K562 (cell line): ENCODE measurements at regions not wholly inside any gene's neighbourhood (a gene's known extent, or its start where the extent isn't known, plus 50 kb on each side); places are given as distances from the start of the nearest gene placed in this dataset.

ENCODE experiments used
- ATAC-seq: fragments of 200-7000 bp; cut with Tn5 transposase; 3 replicates; pipeline ENCODE4 v1.9.1; 2020; ENCODE audit warnings: moderate library complexity
- BruUV-seq: library from RNA; stranded (reverse); fragments of 400-500 nt; replicated peaks from 2 replicates; lab custom pipeline; 2021; lab: Mats Ljungman, UMichigan
- CTCF ChIA-PET: fragments of 300-600 bp; formaldehyde crosslinking; extraction: SDS; loops from one replicate; lab custom pipeline; 2021; ENCODE audit warnings: low intra/inter-chr PET ratio; lab: Yijun Ruan, JAX
- POLR2A ChIA-PET: fragments of 300-600, 350-650 bp; sonication (Branson Sonifier 250); formaldehyde crosslinking; extraction: SDS; loops from one replicate; lab custom pipeline; 2021; ENCODE audit warnings: antibody characterized with exemption, inconsistent platforms; lab: Yijun Ruan, JAX
- DNase-seq, 4 experiments: peaks; one replicate each; pipeline versions ENCODE4 v3.0.0 to v3.0.0-alpha.2; 2011 to 2018; ENCODE audit warnings: low spot score in 3 of 4, mixed read lengths in 3 of 4; ENCODE audit errors: extremely low read depth in 1 of 4
- FAIRE-seq: peaks from 2 replicates; lab custom pipeline; 2011; peaks lifted over from hg19 to GRCh38; lab: Jason Lieb, UNC
- H2AFZ ChIP-seq: 2 replicates; pipeline ENCODE4 v1.6.0; 2011; ENCODE audit warnings: low read depth, low read length, control low read depth, inconsistent platforms
- H3K27ac ChIP-seq: fragments of 200-600 bp; 3 replicates; pipeline ENCODE4 v1.8.0; 2011; ENCODE audit warnings: low read depth, mild to moderate bottlenecking, control low read depth, inconsistent platforms, low read length, moderate library complexity, mixed read lengths; ENCODE audit errors: extremely low read depth
- H3K27me3 ChIP-seq, 2 experiments: fragments of 300-600 bp in 1 of 2; 2 replicates in 1 of 2; 3 replicates in 1 of 2; pipeline versions ENCODE4 v1.6.0 to v1.8.0; 2011; ENCODE audit warnings: inconsistent platforms in 2 of 2, low read length in 2 of 2, mild to moderate bottlenecking in 1 of 2, mixed read lengths in 1 of 2, moderate library complexity in 1 of 2; ENCODE audit not compliant: control insufficient read depth in 2 of 2, insufficient read depth in 2 of 2
- H3K36me3 ChIP-seq: fragments of 300-600 bp; 3 replicates; pipeline ENCODE4 v1.8.0; 2011; ENCODE audit warnings: mild to moderate bottlenecking, low read length, inconsistent platforms; ENCODE audit not compliant: control insufficient read depth, insufficient read depth
- H3K4me1 ChIP-seq, 2 experiments: fragments of 200-600 bp in 1 of 2; replicated peaks in 1 of 2; 2 replicates in 1 of 2; 3 replicates in 1 of 2; pipeline versions ENCODE4 v1.5.1 to v1.8.0; 2011; ENCODE audit warnings: inconsistent platforms in 2 of 2, low read length in 2 of 2, mild to moderate bottlenecking in 1 of 2, mixed read lengths in 1 of 2, moderate library complexity in 1 of 2; ENCODE audit not compliant: control insufficient read depth in 2 of 2, insufficient read depth in 2 of 2
- H3K4me2 ChIP-seq: 2 replicates; pipeline ENCODE4 v1.6.1; 2011; ENCODE audit warnings: low read length, control low read depth, inconsistent platforms, mixed read lengths; ENCODE audit not compliant: insufficient read depth
- H3K4me3 ChIP-seq: fragments of 200-600 bp; sonication (generic), shearing (Covaris generic); 2 replicates; pipeline ENCODE4 v1.5.1; 2016; ENCODE audit warnings: control low read depth, inconsistent platforms
- H3K79me2 ChIP-seq: fragments of 200-600 bp; 3 replicates; pipeline ENCODE4 v1.8.0; 2011; ENCODE audit warnings: low read length, inconsistent platforms; ENCODE audit not compliant: control insufficient read depth, insufficient read depth
- H3K9ac ChIP-seq, 2 experiments: 2 replicates each; pipeline versions ENCODE4 v1.6.0 to v1.6.1; 2011; ENCODE audit warnings: low read depth in 2 of 2, low read length in 2 of 2, control low read depth in 1 of 2, inconsistent platforms in 1 of 2, mild to moderate bottlenecking in 1 of 2, mixed read lengths in 1 of 2; ENCODE audit not compliant: insufficient read depth in 1 of 2
- H3K9me1 ChIP-seq: one replicate; pipeline ENCODE4 v1.6.0; 2011; ENCODE audit warnings: inconsistent platforms, mild to moderate bottlenecking, low read length, moderate library complexity; ENCODE audit not compliant: control insufficient read depth, insufficient read depth
- H3K9me3 ChIP-seq: replicated peaks from 2 replicates; pipeline ENCODE4 v1.5.1; 2011; ENCODE audit warnings: low read depth, low read length, inconsistent platforms; ENCODE audit not compliant: control insufficient read depth, insufficient read depth
- H4K20me1 ChIP-seq: replicated peaks from 2 replicates; pipeline ENCODE4 v1.6.1; 2011; ENCODE audit warnings: low read length, inconsistent platforms, mixed read lengths; ENCODE audit not compliant: control insufficient read depth, insufficient read depth
- CBFA2T3 ChIP-seq: fragments of 450-650 bp; IDR thresholded peaks from 2 replicates; pipeline ENCODE4 v1.6.1; 2017
- MEF2D ChIP-seq: conservative IDR thresholded peaks from 2 replicates; pipeline ENCODE4 v1.6.1; 2016; ENCODE audit warnings: low read depth, missing genetic modification characterization, missing compliant biosample characterization
- PHB ChIP-seq: fragments of 250-450 bp; sonication (Bioruptor Pico); IDR thresholded peaks from 2 replicates; pipeline ENCODE4 v1.5.0; 2021
- SMAD2 ChIP-seq: fragments of 150-350 bp; IDR thresholded peaks from 2 replicates; pipeline ENCODE4 v1.6.1; 2014; ENCODE audit warnings: low read depth, mild to moderate bottlenecking, low read length
- TEAD4 ChIP-seq, 2 experiments: sonication (generic) in 1 of 2; formaldehyde crosslinking in 1 of 2; IDR thresholded peaks; 2 replicates each; pipeline versions ENCODE4 v1.6.1 to v1.8.0; 2012 to 2022; ENCODE audit warnings: borderline replicate concordance in 1 of 2, inconsistent platforms in 1 of 2, low read length in 1 of 2, mild to moderate bottlenecking in 1 of 2, missing genetic modification reagents in 1 of 2
- ZKSCAN8 ChIP-seq: fragments of 200-800 bp; sonication (Bioruptor generic); IDR thresholded peaks from 2 replicates; pipeline ENCODE4 v1.6.1; 2016; ENCODE audit warnings: missing genetic modification characterization, missing compliant biosample characterization
- ZNF253 ChIP-seq: fragments of 250-450 bp; sonication (Bioruptor Pico); conservative IDR thresholded peaks from 2 replicates; pipeline ENCODE4 v1.6.1; 2021; ENCODE audit warnings: mild to moderate bottlenecking
- ZNF316 ChIP-seq: fragments of 450-650 bp; IDR thresholded peaks from 2 replicates; pipeline ENCODE4 v1.6.1; 2016
- WGBS: fragments of 100-300 bp; shearing (Covaris generic); methylation state at CpG from one replicate; pipeline ENCODE4 v1.1.6; 2016; ENCODE audit warnings: low coverage, mixed read lengths; ENCODE audit not compliant: insufficient coverage; ENCODE audit errors: missing lambda C conversion rate; 5-methylcytosine and 5-hydroxymethylcytosine counted together
- in situ Hi-C: fragments of 300-500 bp; cut with MboI; formaldehyde crosslinking; loops from 4 replicates; pipeline ENCODE4 v1.15.0; 2018; ENCODE audit warnings: inconsistent platforms, mixed read lengths
- intact Hi-C: fragments of 100-400 bp; cut with micrococcal nuclease; formaldehyde crosslinking; loops from 2 replicates; pipeline ENCODE4 v1.14.2; 2022
- TF ChIP-seq, protein P1 (sequence below): sonication (generic); formaldehyde crosslinking; IDR thresholded peaks from 2 replicates; pipeline ENCODE4 v1.9.0; 2022; ENCODE audit warnings: mild to moderate bottlenecking, missing genetic modification reagents
- TF ChIP-seq, protein P2 (sequence below): fragments of 200-800 bp; sonication (Bioruptor generic); IDR thresholded peaks from 2 replicates; pipeline ENCODE4 v1.6.1; 2016; ENCODE audit warnings: missing genetic modification characterization, missing compliant biosample characterization
- TF ChIP-seq, protein P3 (sequence below): fragments of 450-650 bp; IDR thresholded peaks from 2 replicates; pipeline ENCODE4 v1.6.1; 2018; ENCODE audit warnings: mild to moderate bottlenecking, low read depth; ENCODE audit not compliant: partially characterized antibody

DNA sequence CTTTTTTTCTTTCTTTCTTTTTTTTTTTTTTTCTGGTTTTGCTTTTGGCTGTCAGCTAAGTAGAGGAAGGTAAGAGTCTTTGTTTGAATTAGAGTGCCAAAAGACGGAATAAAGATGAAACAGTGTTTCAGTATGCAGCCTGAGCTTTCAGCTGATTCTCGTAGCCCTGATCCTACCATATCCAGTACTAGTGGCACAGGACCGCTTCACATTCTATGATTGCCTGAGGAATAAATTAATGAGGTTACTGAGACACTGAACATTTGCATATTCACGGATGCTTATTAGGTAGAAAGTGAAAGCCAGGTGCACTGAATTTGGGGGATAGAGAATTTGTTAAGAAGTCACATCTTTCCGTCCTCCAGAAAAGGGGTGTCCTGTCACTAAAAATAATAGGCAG is 421.5 kb upstream of the POU3F3 start:
- H3K4me2 ChIP-seq, result no peak overlapping the region
- no peaks in the 10 kb centered on the region for H3K9me1 ChIP-seq
- ATAC-seq (no peak), DNase-seq (no peak), FAIRE-seq (no peak)
- H2AFZ ChIP-seq, result no peak overlapping the region
- no peaks in the 10 kb centered on the region for H4K20me1 ChIP-seq
- H3K27me3 ChIP-seq, result no peaks in the 10 kb centered on the region
- ChIA-PET POLR2A (no interaction called here), CTCF (no interaction called here)
- no peak overlapping the region for H3K9ac ChIP-seq
- no peaks in the 10 kb centered on the region for H3K9me3 ChIP-seq
- BruUV-seq, result no TSS peak
- H3K79me2 ChIP-seq, result no peaks in the 10 kb centered on the region
- no peaks in the 10 kb centered on the region for H3K36me3 ChIP-seq
- 5% methylated on average over 5 of the region's 5 CpGs for WGBS
- H3K4me3 ChIP-seq, result no peak overlapping the region
- TF ChIP-seq CBFA2T3, result no peak
- no peak for TF ChIP-seq TEAD4 (IDR thresholded peaks at IDR 0.05; ENCODE audit: low read length)
- no peak for TF ChIP-seq TEAD4 (CRISPR knock-in tag; IDR thresholded peaks at IDR 0.05; ENCODE audit: borderline replicate concordance)
- TF ChIP-seq ZKSCAN8 (CRISPR knock-in tag), result no peak
- TF ChIP-seq, protein P1, sequence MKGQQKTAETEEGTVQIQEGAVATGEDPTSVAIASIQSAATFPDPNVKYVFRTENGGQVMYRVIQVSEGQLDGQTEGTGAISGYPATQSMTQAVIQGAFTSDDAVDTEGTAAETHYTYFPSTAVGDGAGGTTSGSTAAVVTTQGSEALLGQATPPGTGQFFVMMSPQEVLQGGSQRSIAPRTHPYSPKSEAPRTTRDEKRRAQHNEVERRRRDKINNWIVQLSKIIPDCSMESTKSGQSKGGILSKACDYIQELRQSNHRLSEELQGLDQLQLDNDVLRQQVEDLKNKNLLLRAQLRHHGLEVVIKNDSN (CRISPR knock-in tag), result no peak
- TF ChIP-seq, protein P2, sequence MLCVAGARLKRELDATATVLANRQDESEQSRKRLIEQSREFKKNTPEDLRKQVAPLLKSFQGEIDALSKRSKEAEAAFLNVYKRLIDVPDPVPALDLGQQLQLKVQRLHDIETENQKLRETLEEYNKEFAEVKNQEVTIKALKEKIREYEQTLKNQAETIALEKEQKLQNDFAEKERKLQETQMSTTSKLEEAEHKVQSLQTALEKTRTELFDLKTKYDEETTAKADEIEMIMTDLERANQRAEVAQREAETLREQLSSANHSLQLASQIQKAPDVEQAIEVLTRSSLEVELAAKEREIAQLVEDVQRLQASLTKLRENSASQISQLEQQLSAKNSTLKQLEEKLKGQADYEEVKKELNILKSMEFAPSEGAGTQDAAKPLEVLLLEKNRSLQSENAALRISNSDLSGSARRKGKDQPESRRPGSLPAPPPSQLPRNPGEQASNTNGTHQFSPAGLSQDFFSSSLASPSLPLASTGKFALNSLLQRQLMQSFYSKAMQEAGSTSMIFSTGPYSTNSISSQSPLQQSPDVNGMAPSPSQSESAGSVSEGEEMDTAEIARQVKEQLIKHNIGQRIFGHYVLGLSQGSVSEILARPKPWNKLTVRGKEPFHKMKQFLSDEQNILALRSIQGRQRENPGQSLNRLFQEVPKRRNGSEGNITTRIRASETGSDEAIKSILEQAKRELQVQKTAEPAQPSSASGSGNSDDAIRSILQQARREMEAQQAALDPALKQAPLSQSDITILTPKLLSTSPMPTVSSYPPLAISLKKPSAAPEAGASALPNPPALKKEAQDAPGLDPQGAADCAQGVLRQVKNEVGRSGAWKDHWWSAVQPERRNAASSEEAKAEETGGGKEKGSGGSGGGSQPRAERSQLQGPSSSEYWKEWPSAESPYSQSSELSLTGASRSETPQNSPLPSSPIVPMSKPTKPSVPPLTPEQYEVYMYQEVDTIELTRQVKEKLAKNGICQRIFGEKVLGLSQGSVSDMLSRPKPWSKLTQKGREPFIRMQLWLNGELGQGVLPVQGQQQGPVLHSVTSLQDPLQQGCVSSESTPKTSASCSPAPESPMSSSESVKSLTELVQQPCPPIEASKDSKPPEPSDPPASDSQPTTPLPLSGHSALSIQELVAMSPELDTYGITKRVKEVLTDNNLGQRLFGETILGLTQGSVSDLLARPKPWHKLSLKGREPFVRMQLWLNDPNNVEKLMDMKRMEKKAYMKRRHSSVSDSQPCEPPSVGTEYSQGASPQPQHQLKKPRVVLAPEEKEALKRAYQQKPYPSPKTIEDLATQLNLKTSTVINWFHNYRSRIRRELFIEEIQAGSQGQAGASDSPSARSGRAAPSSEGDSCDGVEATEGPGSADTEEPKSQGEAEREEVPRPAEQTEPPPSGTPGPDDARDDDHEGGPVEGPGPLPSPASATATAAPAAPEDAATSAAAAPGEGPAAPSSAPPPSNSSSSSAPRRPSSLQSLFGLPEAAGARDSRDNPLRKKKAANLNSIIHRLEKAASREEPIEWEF (CRISPR knock-in tag), result no peak
- TF ChIP-seq MEF2D, result no peak
- no peak for TF ChIP-seq PHB (CRISPR knock-in tag)
- no peak for TF ChIP-seq ZNF316
- no peak for TF ChIP-seq ZNF253 (CRISPR knock-in tag)
- TF ChIP-seq SMAD2, result no peak
- TF ChIP-seq, protein P3, sequence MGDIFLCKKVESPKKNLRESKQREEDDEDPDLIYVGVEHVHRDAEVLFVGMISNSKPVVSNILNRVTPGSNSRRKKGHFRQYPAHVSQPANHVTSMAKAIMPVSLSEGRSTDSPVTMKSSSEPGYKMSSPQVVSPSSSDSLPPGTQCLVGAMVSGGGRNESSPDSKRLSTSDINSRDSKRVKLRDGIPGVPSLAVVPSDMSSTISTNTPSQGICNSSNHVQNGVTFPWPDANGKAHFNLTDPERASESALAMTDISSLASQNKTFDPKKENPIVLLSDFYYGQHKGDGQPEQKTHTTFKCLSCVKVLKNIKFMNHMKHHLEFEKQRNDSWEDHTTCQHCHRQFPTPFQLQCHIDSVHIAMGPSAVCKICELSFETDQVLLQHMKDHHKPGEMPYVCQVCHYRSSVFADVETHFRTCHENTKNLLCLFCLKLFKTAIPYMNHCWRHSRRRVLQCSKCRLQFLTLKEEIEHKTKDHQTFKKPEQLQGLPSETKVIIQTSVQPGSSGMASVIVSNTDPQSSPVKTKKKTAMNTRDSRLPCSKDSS, result no peak
- no peak overlapping the region for H3K27ac ChIP-seq
- in situ Hi-C loops, result no loop called here
- intact Hi-C loops, result no loop called here
- H3K4me1 ChIP-seq, result no peaks in the 10 kb centered on the region
